H9 (cell line): ENCODE measurements at regions not wholly inside any gene's neighbourhood (a gene's known extent, or its start where the extent isn't known, plus 50 kb on each side); places are given as distances from the start of the nearest gene placed in this dataset.

Source experiments
- DNase-seq: peaks from one replicate; pipeline ENCODE4 v3.0.0-alpha.2; 2017
- H2AFZ ChIP-seq: one replicate; pipeline ENCODE4 v1.6.1; 2013; ENCODE audit warnings: mild to moderate bottlenecking, low read length, control low read depth, moderate library complexity
- H2AK5ac ChIP-seq: 2 replicates; pipeline ENCODE4 v1.6.1; 2013; ENCODE audit warnings: low read length, control low read depth, mixed read lengths; ENCODE audit not compliant: insufficient read length
- H2BK120ac ChIP-seq: one replicate; pipeline ENCODE4 v1.6.1; 2013; ENCODE audit warnings: low read depth, mild to moderate bottlenecking, low read length, control low read depth, inconsistent platforms; ENCODE audit not compliant: poor library complexity, severe bottlenecking
- H2BK12ac ChIP-seq: 2 replicates; pipeline ENCODE4 v1.6.1; 2013; ENCODE audit warnings: low read length, control low read depth, mixed read lengths, low read depth; ENCODE audit not compliant: insufficient read length
- H2BK15ac ChIP-seq: 2 replicates; pipeline ENCODE4 v1.6.1; 2013; ENCODE audit warnings: low read depth, low read length, control low read depth
- H2BK20ac ChIP-seq: one replicate; pipeline ENCODE4 v1.6.1; 2013; ENCODE audit warnings: low read depth, mild to moderate bottlenecking, low read length, control low read depth, inconsistent platforms; ENCODE audit not compliant: poor library complexity, severe bottlenecking
- H2BK5ac ChIP-seq: 2 replicates; pipeline ENCODE4 v1.6.1; 2013; ENCODE audit warnings: low read length, control low read depth, mixed read lengths; ENCODE audit not compliant: insufficient read length
- H3K14ac ChIP-seq: 2 replicates; pipeline ENCODE4 v1.6.1; 2013; ENCODE audit warnings: low read length, control low read depth; ENCODE audit not compliant: insufficient read depth
- H3K18ac ChIP-seq: 2 replicates; pipeline ENCODE4 v1.6.1; 2013; ENCODE audit warnings: low read depth, mild to moderate bottlenecking, mixed read lengths, low read length, control low read depth; ENCODE audit not compliant: insufficient read length
- H3K23ac ChIP-seq: 2 replicates; pipeline ENCODE4 v1.6.1; 2013; ENCODE audit warnings: low read length, control low read depth, mixed read lengths, low read depth; ENCODE audit not compliant: insufficient read length
- H3K23me2 ChIP-seq: 2 replicates; pipeline ENCODE4 v1.6.1; 2013; ENCODE audit warnings: low read depth, mild to moderate bottlenecking, mixed read lengths, low read length, control low read depth; ENCODE audit not compliant: insufficient read length, poor library complexity, severe bottlenecking
- H3K27ac ChIP-seq: 2 replicates; pipeline ENCODE4 v1.5.1; 2013; ENCODE audit warnings: low read length, control low read depth, mixed read lengths, low read depth; ENCODE audit not compliant: insufficient read length
- H3K27me3 ChIP-seq: 2 replicates; pipeline ENCODE4 v1.6.1; 2013; ENCODE audit warnings: low read length, control low read depth, inconsistent platforms; ENCODE audit not compliant: insufficient read depth
- H3K4ac ChIP-seq: 2 replicates; pipeline ENCODE4 v1.6.1; 2013; ENCODE audit warnings: low read depth, mild to moderate bottlenecking, control low read depth, inconsistent platforms, low read length, moderate library complexity
- H3K4me1 ChIP-seq: 2 replicates; pipeline ENCODE4 v1.6.1; 2013; ENCODE audit warnings: low read length, control low read depth, inconsistent platforms; ENCODE audit not compliant: insufficient read depth
- H3K4me2 ChIP-seq: 2 replicates; pipeline ENCODE4 v1.6.1; 2013; ENCODE audit warnings: low read length, control low read depth, mixed read lengths; ENCODE audit not compliant: insufficient read length, insufficient read depth
- H3K56ac ChIP-seq: 2 replicates; pipeline ENCODE4 v1.6.1; 2013; ENCODE audit warnings: low read depth, mild to moderate bottlenecking, mixed read lengths, low read length, control low read depth; ENCODE audit not compliant: insufficient read length
- H3K79me1 ChIP-seq: 2 replicates; pipeline ENCODE4 v1.6.1; 2013; ENCODE audit warnings: low read depth, mild to moderate bottlenecking, moderate library complexity, low read length, control low read depth, inconsistent platforms; ENCODE audit not compliant: insufficient read depth, poor library complexity, severe bottlenecking
- H3K79me2 ChIP-seq: 2 replicates; pipeline ENCODE4 v1.6.1; 2013; ENCODE audit warnings: low read length, control low read depth, inconsistent platforms; ENCODE audit not compliant: insufficient read depth
- H3K9ac ChIP-seq: 2 replicates; pipeline ENCODE4 v1.6.1; 2013; ENCODE audit warnings: low read length, control low read depth, mixed read lengths; ENCODE audit not compliant: insufficient read length; ENCODE audit errors: extremely low read depth
- H3K9me3 ChIP-seq: one replicate; pipeline ENCODE4 v1.6.1; 2013; ENCODE audit warnings: low read depth, low read length, inconsistent platforms; ENCODE audit not compliant: control insufficient read depth
- H3T11ph ChIP-seq: one replicate; pipeline ENCODE4 v1.6.1; 2013; ENCODE audit warnings: mild to moderate bottlenecking, low read length, control low read depth, inconsistent platforms
- H4K20me1 ChIP-seq: one replicate; pipeline ENCODE4 v1.6.1; 2013; ENCODE audit not compliant: control insufficient read depth, insufficient read length, insufficient read depth
- H4K5ac ChIP-seq: 2 replicates; pipeline ENCODE4 v1.6.1; 2013; ENCODE audit warnings: low read depth, mild to moderate bottlenecking, mixed read lengths, low read length, control low read depth; ENCODE audit not compliant: insufficient read length
- H4K8ac ChIP-seq: replicated peaks from 2 replicates; pipeline ENCODE4 v1.6.1; 2013; ENCODE audit warnings: low read length, control low read depth, mixed read lengths, low read depth; ENCODE audit not compliant: insufficient read length
- H4K91ac ChIP-seq: 2 replicates; pipeline ENCODE4 v1.6.1; 2013; ENCODE audit warnings: low read depth, mild to moderate bottlenecking, moderate library complexity, mixed read lengths, low read length, control low read depth; ENCODE audit not compliant: insufficient read length
- H3K27ac Mint-ChIP-seq, 3 experiments: 2 replicates in 2 of 3; 3 replicates in 1 of 3; pipeline ENCODE4 v1.8.0; 2020 to 2021; ENCODE audit warnings: mixed read lengths in 3 of 3, mild to moderate bottlenecking in 1 of 3, moderate library complexity in 1 of 3
- H3K27me3 Mint-ChIP-seq: 2 replicates; pipeline ENCODE4 v1.8.0; 2021; ENCODE audit warnings: low read depth, mild to moderate bottlenecking, moderate library complexity, mixed read lengths
- H3K36me3 Mint-ChIP-seq, 3 experiments: 2 replicates in 2 of 3; 3 replicates in 1 of 3; pipeline ENCODE4 v1.8.0; 2020 to 2021; ENCODE audit warnings: low read depth in 3 of 3, mixed read lengths in 3 of 3; ENCODE audit not compliant: insufficient read depth in 1 of 3
- H3K4me1 Mint-ChIP-seq, 2 experiments: 2 replicates each; pipeline ENCODE4 v1.8.0; 2020; ENCODE audit warnings: mixed read lengths in 2 of 2
- H3K4me3 Mint-ChIP-seq, 2 experiments: 2 replicates in 1 of 2; 3 replicates in 1 of 2; pipeline ENCODE4 v1.8.0; 2020 to 2021; ENCODE audit warnings: mild to moderate bottlenecking in 2 of 2, mixed read lengths in 2 of 2, moderate library complexity in 1 of 2
- H3K9me3 Mint-ChIP-seq, 2 experiments: 2 replicates in 1 of 2; 3 replicates in 1 of 2; pipeline ENCODE4 v1.8.0; 2020; ENCODE audit warnings: mild to moderate bottlenecking in 2 of 2, mixed read lengths in 2 of 2, moderate library complexity in 1 of 2
- WGBS: extraction: QIAGEN DNeasy Blood & Tissue Kit; methylation state at CpG from one replicate; pipeline ENCODE4 v1.1.7; 2013; ENCODE audit warnings: missing lambda C conversion rate, low lambda C conversion rate, mixed read lengths; ENCODE audit not compliant: insufficient read length; ENCODE audit errors: extremely low coverage; 5-methylcytosine and 5-hydroxymethylcytosine counted together
- TF ChIP-seq, protein P1 (sequence below): fragments of 200-600 bp; sonication (generic); conservative IDR thresholded peaks from 3 replicates; pipeline ENCODE4 v1.8.0; 2021; ENCODE audit warnings: antibody characterized with exemption, mild to moderate bottlenecking

DNA sequence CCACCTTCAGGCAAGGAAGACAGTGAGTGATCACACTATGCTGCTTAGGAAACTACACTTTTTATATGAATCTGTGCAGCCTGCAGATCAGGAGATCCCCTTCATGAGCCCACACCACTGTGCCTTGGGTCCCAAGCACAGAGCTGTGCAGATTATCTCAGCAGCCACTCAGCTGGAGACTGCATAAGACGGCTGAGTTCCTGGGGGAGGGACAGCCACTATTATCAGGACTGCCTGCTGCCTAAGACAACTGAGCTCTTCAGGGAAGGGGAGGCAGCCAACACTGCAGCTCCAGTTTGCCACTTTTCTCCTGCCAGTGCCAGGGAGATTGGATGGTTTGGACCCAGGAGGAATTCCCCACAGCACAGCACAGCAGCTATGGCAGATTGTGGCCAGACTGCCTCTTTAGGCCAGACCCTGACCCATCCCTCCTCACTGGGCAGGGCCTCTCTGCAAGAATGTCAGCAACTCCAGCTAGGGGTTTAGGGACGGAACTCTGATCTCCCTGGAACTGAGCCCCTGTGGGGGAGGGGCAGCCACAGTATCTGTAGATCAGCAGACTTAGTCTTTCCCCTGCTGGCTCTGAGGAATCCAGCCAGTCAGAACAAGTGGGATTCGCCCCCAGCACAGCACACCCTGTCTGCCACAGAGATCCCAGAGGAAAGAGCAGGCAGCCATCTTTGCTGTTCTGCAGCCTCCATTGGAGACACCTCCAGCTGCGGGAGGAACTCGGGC lies 141.3 kb downstream of the KLHL28 start:
- Histone ChIP-seq H3K9me3 (no peaks in the 10 kb centered on the region), H4K8ac (no peak overlapping the region), H3K18ac (no peak overlapping the region), H4K5ac (no peak overlapping the region), H3T11ph (no peak overlapping the region), H2BK12ac (no peak overlapping the region), H3K27ac (no peak overlapping the region), H3K23me2 (no peaks in the 10 kb centered on the region), H3K79me2 (no peaks in the 10 kb centered on the region), H3K4me2 (no peak overlapping the region), H3K4me1 (no peaks in the 10 kb centered on the region), H3K23ac (no peak overlapping the region), H2BK120ac (no peak overlapping the region), H3K4ac (no peak overlapping the region), H2BK20ac (no peak overlapping the region), H4K20me1 (no peaks in the 10 kb centered on the region), H3K9ac (no peak overlapping the region), H4K91ac (no peak overlapping the region), H3K79me1 (no peaks in the 10 kb centered on the region), H3K14ac (0 out of 2 replicates have a peak overlapping the region, but pooled peaks have one; percentile 10), H2AFZ (no peak overlapping the region), H3K27me3 (no peaks in the 10 kb centered on the region), H3K56ac (no peak overlapping the region), H2BK5ac (no peak overlapping the region), H2AK5ac (no peak overlapping the region), H2BK15ac (no peak overlapping the region)
- DNase-seq: peak; percentile 51
- peak overlapping the region in 2 of 3 experiments; percentile 42 to 56; a peak in 3 of 7 replicates for H3K27ac Mint-ChIP-seq
- no peak overlapping the region for H3K4me3 Mint-ChIP-seq
- H3K4me1 Mint-ChIP-seq: peaks cover 16 to 20% of the 10 kb centered on the region in 2 experiments
- no CpG with 5 or more reads among the region's 5 CpGs for WGBS
- peaks cover 2% of the 10 kb centered on the region; the same call in 1 of the 2 replicates for H3K27me3 Mint-ChIP-seq
- H3K9me3 Mint-ChIP-seq: peaks cover 0 to 6% of the 10 kb centered on the region in 2 experiments; a peak in 2 of 5 replicates
- TF ChIP-seq, protein P1, sequence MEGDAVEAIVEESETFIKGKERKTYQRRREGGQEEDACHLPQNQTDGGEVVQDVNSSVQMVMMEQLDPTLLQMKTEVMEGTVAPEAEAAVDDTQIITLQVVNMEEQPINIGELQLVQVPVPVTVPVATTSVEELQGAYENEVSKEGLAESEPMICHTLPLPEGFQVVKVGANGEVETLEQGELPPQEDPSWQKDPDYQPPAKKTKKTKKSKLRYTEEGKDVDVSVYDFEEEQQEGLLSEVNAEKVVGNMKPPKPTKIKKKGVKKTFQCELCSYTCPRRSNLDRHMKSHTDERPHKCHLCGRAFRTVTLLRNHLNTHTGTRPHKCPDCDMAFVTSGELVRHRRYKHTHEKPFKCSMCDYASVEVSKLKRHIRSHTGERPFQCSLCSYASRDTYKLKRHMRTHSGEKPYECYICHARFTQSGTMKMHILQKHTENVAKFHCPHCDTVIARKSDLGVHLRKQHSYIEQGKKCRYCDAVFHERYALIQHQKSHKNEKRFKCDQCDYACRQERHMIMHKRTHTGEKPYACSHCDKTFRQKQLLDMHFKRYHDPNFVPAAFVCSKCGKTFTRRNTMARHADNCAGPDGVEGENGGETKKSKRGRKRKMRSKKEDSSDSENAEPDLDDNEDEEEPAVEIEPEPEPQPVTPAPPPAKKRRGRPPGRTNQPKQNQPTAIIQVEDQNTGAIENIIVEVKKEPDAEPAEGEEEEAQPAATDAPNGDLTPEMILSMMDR: no peak
- peaks cover 0 to 12% (median 0%) of the 10 kb centered on the region in 3 experiments; a peak in 3 of 7 replicates for H3K36me3 Mint-ChIP-seq
